NCI-H187 (cell line): ENCODE measurements at regions not wholly inside any gene's neighbourhood (a gene's known extent, or its start where the extent isn't known, plus 50 kb on each side); places are given as distances from the start of the nearest gene placed in this dataset.

ENCODE experiments used
- DNase-seq, 2 experiments: peaks; one replicate each; lab custom pipeline; 2025; lab: John Stamatoyannopoulos, UW

DNA sequence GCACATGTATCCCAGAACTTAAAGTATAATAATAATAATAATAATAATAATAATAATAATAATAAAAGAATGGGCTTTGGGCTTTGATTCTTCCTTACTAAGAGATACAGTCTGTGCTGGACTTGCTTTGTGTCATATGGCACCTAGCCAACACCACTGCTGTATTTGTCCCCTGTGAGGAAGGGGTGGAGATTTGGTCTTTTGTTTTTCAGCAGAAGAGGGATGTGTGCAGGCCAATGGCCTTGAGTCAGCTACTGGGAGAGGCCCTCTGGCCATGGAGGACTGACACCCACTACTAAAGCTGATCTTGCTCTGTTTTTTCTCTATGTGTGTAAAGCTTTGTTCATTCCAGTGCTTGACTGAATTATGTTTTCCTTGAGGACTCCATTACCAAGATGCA is 573.0 kb upstream of the PCDH15 start:
- no peak for DNase-seq

DNA sequence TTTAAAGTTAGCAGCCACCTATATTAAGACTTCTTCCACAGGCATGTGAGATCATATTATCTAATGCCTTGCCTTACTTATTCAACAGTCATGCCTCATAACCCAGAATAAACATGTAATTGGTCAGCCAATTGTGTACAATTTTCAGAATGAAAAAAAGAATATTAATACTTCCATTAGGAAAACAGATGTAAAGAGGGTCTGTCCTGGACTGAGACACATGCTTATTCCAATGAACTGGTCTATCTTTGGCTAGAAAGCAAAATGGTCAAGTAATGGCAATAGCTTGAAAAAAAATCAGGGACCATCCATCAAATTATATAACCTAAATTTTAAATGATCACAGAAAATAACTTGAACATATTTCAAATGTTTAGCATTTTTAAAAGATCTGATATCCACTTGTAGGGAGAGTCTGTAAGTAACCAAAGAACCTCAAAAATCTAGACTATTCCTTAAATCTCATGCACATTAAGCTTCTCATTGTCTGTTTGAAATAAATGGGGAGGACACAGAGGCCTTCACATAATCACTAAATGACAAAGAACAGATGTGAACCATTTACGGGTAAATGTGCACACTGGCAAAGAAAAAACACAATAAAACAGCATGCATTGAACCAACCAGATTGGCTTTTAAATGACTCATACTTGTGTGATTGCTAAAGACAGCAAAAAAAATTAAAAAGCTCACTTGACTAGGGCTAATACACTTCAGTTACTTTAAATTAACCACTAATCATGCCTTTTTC is 568.8 kb upstream of the PCDH15 start:
- no peak for DNase-seq

DNA sequence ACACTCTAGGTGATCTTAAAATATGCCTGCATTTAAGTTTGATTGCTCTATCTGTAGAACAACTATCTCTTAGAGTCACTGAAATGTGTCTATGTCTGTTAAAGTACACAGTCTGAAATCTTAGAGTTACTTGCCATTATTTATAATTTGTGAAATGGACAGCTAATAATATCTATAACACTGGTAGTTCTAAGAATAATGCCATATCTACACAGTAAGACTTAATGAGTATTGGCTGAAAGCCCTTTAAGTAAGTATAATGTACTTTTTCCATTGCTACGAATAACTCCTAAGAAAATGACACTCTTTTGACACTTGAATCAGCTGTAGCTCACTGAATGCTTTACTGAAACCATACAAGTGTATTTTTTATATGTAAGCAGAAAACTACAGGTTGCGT is 567.4 kb upstream of the PCDH15 start:
- no peak for DNase-seq

DNA sequence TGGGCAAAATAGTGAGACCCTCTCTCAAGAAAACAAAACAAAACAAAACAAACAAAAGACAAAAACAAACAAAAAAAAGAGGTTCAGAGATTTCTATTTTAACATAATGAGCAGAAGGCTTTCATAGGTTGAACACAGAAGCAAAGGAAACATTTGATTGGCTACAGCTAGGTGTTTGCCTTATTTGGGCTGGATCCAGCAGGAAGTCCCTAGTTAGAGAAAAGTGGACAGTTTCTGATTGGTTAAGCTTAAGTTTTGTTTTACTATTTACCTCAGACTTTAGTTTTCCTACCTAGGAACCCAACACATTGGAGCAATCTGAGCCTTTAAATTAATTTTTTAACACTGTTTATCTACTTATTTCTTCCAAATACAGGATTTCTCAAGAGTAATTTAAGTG is 566.5 kb upstream of the PCDH15 start:
- no peak for DNase-seq

DNA sequence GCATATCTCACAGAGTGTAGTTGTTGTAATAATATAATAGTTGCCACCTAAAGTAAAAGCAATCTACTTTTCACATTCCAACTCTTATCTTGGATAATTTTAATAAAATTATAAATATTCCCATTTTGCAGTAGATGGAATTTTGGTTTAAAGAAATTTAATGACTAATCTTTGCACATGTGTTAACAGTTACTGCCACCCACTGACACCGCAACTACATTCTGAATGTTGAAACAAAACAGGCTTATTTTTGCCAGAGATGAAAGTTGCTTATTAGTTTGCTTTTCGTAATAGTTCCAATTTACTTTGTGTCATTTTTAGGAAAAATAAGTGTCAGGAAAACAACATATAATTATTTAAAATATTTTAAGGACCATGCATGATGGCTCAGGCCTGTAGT is 557.5 kb upstream of the PCDH15 start:
- DNase-seq, result no peak

DNA sequence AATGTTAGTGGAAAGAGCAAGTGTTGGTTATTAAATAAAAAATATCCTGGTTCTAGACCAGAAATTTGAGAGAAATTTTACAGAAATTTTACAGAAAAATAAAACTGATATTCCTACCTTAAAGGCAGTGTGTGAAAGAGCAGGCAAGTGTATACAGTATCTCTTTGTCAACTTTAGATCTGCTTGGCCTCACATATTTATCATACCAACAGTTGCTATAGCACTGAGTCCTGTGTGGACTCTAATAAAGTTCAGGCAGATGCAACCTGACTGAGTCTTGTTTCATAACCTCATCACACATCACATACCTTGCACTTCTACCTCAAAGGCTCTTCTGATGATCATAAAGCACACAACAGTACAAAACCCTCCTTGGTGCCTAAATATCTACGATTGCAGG is 552.4 kb upstream of the PCDH15 start:
- DNase-seq, result no peak

DNA sequence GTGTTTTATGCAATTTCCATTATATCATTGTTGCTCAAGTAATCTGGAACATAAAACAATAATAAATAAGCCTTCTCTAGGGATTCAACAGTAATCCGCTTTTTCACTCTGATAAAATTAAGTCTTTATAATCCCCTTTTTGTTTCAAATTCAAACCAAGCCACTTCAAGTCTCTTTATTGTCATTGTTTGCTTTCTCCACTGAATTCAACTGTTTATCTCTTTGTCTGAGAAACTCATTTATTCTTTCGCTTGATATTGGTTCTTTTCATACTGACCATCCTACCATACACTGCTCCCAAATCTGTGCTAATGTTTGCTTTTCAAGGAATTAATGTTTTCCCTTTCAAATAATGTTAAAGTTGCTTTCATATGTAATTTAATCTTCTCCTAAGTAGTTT is 550.4 kb upstream of the PCDH15 start:
- no peak for DNase-seq

DNA sequence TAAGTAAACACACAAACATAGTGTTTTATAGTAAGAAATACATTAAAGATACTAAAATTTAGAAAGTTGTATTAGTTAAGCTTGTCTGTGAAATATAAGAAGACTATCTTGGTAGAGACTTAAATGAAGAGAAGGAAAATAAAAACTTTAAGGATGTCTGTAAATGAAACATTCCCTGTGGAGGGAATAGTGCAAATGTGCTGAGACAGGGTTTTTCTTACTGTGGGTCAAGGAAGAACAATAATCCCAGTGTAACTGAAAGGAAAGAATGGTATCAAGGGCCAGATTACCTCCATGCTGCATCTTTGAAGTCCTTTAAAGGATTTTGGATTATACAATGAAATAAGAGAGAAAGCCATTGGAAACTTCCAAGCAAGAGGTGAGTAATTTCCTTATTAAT is 547.5 kb upstream of the PCDH15 start:
- DNase-seq, result no peak

DNA sequence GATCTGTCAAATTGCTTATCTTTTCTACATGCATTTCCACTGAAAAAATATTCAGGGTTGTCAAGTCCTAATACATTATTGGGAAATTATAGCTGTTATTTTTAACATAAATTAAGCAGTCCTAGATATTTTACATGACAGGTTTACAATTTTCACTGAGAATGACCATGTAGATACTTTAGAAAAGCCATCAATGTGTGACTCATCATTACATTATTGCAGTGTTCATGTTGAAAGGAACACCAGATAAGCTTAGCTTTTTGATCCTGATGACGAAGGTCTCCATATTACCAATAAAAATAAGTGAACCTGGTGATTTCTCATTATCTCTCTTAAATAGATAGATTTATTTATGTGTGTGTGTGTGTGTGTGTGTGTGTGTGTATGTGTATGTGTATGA is 529.5 kb upstream of the PCDH15 start:
- no peak for DNase-seq

DNA sequence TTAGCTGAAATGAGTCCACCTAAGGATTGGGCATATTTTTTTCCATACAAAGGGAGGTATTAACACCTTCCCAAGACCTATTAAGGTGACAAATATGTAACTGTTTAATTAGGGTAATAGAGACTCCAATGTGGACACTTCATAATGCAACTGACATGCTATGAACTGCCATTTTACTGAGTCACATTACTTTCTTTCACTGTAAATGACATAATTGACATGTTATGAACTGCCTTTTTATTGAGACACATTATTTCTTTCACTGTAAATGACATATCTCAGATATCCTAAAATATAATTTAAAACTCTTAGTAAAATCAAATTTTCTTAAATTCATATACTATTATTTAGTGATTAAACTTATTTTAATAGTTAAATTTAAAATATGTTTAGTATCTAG is 528.8 kb upstream of the PCDH15 start:
- DNase-seq, result no peak

DNA sequence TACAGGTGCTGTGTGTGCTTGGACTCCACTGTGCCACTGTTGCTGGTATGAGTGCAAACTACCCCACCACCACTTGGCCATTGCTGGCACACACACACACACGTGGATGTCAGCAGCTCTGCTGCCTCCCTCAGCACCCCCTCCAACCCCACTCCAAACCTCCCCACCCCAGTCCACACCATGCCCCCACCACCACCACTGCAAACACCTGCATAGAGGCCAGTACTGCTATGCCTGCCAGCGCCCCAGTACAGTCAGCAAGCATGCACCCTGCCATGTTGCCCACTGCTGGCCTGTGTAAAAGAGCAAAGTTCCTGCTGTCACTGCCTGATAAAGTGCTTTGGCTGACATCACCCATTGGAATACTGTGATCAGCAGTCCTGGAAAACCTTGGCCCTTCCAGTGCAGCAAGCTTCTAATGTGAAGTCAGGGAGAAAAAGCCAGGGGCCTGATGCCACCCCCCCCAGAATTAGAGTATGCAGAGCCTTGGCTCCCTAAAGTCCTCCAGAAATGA is 519.2 kb upstream of the PCDH15 start:
- DNase-seq, result no peak

DNA sequence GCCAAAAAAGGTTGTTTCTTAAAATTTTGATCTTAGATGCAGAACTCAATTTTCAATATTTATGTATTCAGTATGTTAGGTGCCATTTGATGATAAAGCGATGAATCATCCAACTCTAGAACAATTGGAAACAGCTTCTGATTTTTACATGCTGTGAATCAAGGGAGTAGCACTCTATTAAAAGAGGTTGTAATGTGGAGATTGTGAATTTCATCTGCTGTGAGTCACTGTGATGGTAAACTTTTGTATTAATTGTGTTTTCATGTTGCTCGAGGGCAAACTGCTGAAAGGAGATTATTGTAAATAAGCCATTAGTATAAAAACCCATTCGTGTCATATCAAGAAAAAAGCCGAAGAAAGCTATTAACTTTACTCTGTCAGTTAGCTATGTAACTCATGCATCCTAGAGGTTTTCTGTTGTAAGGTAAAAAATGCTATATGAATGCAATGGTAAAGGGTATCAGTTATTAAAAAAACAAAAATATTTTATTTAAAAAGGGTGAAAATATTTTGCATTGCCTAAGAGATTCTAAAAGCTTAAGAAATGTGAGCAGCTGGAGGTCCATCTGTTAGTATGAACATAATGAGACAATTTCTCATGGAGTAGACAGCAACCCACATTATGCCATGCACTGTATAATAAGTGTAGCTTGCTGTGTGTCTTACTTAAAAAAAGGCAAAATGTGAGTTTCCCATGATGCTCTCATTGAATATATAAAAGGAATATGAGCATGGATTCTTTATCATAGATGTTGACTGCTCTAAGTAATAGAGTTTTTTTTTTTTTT is 511.0 kb upstream of the PCDH15 start:
- no peak for DNase-seq

DNA sequence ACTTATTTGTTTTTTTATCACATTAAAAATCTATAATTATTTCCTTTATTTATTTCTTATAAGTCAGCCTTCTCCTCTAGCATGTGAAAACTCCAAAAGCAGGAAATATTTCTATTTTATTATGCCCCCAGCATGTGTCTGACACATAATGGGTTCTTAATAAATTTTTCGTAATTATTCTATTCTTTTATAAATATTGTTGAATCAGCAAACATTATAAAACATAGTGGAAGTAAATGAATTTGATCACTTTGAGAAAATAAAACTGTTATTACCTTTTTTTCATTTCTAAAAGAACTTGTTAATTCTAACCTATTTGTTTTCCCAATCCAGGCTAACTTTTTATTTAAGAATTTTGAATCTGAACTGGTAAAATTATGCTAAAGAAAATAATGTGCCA is 509.1 kb upstream of the PCDH15 start:
- no peak for DNase-seq

DNA sequence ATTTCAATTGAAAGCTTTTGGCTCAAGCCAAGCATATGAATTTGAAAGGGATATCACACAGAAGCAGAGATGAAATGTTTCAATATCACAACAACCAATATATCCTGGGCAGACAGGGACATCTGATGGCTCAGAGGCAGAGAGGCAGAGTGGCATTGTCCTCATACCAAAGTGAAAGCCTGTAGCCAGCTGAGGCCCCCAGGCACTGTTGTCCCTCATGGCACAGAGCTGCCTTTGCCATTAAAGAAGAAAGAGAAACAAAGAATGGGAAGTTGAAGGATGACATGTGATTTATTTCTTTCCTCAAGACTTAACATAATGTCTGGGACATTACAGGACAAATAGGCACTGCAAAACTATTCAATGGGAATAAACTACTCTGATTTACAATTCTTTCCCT is 504.3 kb upstream of the PCDH15 start:
- DNase-seq, result no peak

DNA sequence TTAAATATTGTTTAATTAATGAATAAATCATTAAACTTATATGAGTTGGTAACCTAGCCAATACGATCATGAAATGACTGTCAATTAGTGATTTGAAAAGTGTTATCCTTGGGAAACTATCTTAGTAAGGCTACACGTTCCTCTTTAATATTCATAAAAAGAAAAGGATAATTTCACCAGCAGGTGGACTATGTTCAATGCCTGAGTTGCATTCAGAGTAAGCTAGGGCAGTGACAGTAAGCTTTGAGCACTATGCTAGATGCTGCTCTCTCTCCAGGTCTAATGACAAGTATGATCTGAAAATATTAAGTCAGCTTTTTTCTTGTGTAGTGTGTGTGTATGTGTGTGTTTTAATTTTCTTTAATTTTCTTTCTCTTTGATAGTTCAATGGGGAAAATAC is 486.3 kb upstream of the PCDH15 start:
- DNase-seq, result no peak

DNA sequence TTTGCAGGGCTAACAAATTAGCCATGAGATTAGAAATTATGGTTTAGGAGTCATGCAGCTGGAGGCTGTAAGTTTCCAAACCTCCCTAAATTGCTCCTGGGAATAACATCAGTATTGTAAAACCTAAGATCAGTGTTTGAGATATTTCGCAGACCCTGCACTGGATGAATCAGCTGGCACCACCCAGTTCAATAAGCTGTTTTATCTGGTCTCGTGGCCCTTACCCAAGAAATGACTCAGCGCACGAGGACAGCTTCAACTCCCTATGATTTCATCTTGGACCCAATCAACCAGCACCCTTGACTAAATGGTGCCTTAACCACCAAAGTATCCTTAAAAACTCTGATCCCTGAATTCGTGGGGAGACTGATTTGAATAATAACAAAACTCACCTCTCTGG is 482.0 kb upstream of the PCDH15 start:
- DNase-seq, result no peak

DNA sequence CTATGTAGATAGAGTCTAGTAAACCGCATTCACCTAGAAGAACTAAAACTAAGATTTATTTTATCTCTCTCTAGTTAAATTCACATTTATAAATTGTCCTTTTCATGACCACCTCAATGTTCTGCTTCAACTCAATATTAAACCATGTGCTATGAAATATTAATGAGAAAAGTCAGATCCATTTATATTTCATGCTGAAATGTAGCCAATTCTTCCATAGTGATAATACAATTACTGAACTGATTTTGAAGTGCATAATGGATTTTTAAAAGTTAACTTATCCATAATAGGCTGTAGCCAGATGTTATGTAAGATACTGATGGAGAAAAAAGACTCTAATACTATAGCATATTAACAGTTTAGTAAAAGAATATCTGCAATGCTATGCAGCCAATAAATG is 479.7 kb upstream of the PCDH15 start:
- no peak for DNase-seq

DNA sequence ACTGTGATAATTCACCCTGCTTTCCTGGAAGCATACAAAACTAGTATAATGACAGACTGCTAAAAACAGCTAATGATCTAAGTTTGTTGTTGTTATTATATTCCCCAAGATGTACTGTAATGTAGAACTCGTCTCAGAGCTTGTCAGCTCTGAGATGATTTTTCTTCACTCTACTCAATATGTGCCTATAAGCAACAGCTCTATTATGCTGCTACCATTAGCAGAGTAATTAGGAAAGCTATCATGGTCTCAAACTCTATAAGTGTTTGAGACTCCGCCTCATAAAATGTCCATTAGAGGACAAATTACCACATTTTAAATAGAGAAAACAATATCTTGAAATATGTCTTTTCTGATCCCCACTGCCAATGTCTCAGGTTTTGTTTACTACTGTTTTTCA is 476.5 kb upstream of the PCDH15 start:
- no peak for DNase-seq

DNA sequence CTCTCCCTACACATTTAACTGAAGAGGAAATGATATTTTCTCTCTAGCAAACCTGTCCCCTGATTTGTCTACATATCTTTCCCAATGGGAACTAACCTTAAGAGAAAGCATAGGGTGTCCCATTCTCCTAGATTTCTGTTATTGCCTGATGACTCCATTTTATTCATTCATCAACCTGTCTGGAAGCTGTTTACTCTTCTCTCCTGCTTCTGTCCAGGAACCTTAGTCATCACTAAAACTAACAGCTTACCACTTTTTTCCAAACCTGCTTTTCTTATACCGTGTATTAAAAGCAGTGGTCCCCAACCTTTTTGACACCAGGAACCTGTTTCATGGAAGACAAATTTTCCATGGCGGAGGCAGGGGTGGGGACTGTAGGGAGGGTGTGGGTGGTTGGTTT is 473.3 kb upstream of the PCDH15 start:
- no peak for DNase-seq

DNA sequence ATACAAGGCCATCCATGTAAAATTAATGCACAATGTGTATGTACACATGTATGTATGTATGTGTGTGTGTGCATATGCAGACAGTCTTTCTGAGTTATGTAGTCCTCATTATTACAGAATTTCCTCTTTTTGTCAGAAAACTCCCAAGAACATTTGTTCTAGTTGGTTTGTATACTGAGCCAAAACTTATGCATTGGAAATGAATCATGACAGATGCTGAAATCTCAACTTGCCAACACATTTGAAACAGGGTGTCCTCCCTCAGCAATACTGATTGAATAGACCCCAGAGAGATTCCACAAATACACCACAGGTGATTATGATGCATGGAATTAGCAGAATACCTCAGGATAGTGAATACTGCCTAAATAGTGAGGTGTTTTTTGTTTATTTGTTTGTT is 472.9 kb upstream of the PCDH15 start:
- DNase-seq, result no peak

DNA sequence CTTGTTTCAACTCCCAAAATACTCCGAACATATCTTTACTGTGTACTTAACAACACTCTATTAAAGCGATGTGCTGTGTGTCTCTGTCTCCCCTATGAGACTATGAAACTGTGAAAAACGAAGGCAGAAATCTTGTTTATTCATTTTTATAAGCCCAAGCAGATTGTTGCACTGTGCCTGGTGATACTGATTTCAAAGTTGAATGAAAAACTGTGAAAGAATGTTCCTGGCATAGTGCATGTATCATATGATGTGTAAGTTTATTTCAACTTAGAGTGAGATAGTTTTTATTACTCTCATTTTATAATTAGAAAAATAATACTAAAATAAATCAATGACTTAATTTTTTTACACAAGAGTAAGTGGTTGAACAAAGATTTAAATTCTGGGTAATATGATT is 471.9 kb upstream of the PCDH15 start:
- no peak for DNase-seq

DNA sequence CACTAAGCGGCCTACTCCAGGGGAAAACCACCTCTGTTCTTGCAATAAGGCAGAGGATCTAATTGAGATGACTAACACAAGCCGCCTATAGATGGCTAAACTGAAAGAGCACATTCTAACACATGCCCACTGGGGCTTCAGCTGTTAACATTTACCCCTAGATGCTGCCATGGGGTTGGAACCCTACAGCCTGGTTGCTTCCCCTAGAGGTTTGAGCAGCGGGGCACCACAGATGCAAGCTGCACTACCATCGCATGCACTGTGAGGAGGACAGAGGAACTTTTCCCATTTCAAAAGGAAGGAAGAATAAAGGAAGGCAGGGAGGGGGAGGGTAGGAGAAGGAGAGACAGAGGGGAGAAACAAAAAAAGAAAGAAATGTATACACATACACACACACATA is 465.8 kb upstream of the PCDH15 start:
- no peak for DNase-seq

DNA sequence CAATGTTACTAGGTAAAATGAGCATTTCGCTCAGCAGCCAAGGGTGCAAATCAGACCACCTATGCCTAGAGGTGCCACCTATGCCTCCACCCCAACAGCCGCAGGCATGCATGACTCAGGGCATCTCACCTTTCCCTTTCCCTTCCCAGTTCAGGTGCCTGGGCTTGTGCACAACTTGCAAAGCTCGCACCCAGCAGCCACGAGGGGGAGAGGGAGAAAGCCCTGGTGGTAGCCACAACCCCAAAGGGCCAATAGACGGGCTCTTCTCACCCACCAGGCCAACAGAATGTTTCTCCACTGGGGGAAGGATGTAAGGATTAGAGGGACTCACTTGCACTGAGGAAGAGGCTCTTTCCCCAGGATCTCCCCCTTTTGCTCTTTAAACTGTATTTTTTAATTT is 462.3 kb upstream of the PCDH15 start:
- no peak for DNase-seq

DNA sequence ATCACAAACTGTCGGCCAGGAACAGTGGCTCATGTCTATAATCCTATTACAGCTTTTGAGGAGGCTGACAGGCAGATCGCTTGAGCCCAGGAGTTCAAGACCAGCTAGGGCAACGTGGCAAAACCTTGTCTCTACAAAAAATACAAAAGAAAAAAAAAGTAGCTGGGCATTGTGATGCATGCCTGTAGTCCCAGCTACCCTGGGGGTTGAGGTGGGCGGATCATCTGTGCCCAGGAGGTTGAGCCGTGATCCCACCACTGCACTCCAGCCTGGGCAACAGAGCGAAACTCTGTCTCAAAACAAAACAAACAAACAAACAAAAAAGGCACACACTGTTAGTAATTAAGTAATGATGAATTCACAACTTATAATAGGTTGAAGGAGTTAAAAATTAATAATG is 441.5 kb upstream of the PCDH15 start:
- DNase-seq, result no peak
